GM19025 (cell line): ENCODE measurements at regions not wholly inside any gene's neighbourhood (a gene's known extent, or its start where the extent isn't known, plus 50 kb on each side); places are given as distances from the start of the nearest gene placed in this dataset.
"Not testable (repeated sequence)": the region's sequence is repeated elsewhere in the genome, so short reads cannot be mapped to it uniquely, and the experiment has no call there.

ENCODE experiments used
- ATAC-seq: cut with Tn5 transposase; IDR thresholded peaks from one replicate; pipeline ENCODE4 v1.9.1; 2021; ENCODE audit warnings: mild to moderate bottlenecking, low read depth, moderate library complexity; ENCODE audit not compliant: unreplicated experiment

DNA sequence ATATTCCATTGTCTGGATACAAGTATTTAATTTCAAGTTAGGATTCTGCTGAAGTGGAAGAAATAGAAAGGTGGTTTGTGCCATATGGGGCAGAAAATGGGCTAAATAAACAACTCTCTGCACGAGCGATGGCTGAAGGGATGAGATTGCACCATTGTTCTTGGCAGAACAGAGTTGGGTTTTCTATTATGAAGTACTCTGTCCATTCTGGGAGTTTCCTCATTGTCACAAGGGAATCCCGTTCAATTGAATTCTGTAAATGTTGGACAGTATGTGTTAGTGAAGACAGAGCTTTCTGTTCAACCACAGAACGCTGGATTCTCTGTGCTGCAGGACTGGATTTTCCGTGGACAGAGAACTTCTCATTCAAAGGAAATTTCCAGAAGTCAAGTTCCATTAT is 345.5 kb upstream of the PRICKLE1 start:
- no peak for ATAC-seq

DNA sequence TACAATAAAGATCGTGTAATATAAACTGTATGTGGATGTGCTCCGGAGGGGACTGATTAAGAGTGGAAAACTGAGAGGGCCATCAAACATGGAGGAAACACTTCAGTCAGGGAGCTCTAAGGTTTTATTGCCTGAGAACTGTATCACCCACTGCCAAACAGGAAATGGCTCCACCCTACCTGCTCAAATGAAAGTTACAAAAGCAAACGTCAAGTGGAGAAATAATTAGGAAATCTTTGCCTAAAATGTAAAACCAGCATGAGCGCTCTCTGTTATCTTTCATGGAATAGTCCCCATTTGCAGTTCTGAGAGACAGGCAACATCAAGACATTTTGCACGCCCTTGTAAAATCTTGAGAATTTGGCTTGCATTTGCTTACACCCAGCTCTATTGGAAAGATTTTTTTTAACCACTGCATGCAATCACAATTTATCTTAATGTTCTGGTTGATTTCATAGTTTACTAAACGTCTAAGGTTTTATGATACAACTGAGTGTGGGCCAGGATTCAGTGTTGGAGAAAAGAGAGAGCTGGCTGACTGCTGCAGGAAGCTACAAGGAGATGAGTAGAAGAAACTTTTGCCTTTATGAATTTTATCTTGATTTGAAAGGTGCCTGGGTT is 344.0 kb upstream of the PRICKLE1 start:
- ATAC-seq, result no peak

- ATAC-seq, result no peak
Observed at GRCh38 chr12:42932936-42933335, 343.4 kb upstream of the PRICKLE1 start.

DNA sequence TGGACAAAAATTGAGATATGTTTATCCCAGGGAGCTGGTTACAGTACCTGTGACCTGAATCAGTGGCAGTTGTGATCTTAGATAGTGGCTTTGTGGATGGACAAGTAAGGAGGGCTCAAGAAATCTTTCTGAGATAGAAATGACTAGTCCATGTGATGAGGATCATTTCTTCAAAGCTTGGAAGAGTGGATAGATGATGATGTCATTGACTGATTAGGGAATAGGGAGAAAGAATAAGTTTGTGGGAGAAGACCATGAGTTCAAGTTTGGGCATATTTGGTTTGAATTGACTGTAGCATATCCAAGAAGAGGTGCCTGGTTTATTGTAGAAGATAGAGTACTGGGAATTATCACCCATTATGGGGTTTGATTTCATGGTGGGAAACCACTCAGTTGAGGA is 336.7 kb upstream of the PRICKLE1 start:
- no peak for ATAC-seq

DNA sequence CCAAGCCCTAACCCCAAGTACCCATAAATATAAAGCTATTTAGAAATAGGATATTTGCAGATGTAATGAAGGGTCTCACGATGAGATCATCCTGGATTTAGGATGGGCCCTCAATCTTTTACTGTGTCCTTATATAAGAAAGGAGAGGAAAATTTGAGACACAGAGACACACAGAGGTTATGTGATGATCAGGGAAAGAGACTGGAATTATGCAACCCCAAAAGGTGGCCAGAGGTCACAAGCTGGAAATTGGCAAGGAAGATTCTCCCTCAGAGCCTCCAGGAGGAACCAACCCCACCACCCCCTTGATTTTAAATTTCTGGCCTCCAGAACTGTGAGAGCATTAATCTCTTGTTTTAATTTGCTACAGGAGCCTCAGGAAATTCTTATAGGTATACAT is 334.9 kb upstream of the PRICKLE1 start:
- ATAC-seq, result no peak

DNA sequence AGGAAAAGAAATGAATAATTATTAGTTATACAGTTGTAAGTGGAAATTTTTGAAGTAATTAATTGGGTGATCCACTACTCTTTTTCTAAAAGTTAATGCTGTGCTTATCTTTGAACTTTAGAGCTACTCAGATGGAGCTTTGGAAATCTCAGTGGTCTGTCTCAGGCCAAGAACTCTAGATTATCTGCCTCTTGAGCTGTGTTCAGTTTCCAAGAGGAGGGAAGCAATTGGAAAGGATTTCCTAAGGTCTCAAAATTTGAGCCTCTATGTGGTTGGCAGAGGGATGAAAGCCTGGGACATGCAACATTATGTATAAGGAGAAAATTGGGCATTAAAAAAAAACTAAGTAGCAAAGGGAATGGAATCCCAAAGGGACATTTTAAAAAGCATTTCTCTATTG is 334.0 kb upstream of the PRICKLE1 start:
- no peak for ATAC-seq

DNA sequence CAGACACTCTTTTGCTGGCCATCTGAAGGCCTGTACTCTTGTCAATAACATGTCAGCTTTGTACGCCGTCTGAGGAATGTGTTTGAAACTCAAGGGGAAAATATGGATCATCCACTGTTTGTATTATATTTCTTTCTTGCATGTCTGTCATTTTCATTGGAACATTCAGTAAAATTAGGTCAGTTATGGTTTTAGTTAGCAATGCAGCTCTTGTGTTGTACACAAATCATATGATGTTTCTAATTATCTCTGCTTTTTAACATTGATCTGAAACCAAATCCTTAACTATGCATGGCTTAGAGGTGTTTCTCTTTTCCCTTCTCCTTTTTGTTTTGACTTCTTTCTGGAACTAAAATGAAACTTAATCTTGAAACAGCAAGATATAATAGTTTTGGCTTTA is 333.6 kb upstream of the PRICKLE1 start:
- ATAC-seq, result no peak

DNA sequence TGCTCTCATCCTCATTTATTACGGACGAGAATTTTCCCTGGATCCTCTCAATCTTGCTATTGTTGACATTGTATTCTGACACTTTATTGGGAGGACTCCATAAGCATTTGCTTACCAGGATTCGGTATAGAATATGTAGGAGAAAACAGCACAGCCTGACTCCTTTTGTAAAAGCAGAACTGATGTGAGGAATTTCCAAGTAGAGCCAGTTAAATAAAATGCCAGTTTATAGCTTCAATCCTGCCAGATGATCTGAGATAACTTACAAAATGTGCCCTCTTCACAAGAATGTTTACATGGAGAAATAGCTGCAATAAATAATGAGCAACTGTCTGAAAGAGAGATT is 332.9 kb upstream of the PRICKLE1 start:
- no peak for ATAC-seq

- ATAC-seq, result no peak
Observed at GRCh38 chr12:42921741-42922504, 332.4 kb upstream of the PRICKLE1 start.

DNA sequence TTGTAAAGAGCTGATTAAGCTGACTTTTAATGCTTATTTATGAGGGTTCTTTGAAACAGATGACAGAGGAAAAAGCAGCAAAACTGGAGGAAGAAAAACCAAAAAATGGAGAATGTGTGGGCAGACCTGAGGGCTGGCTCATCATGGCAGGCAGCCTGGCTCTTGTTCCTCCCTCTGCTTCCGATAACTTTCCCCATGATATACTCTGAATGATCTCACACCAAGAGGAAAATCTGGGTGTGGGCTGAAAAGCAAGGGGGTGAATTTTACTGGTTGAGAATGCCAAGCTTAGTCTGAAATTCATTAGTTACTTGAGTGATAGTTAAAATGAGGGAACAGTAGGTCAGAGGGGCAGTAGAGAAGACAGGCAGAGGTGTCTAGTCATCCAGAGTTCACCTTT is 330.1 kb upstream of the PRICKLE1 start:
- no peak for ATAC-seq

DNA sequence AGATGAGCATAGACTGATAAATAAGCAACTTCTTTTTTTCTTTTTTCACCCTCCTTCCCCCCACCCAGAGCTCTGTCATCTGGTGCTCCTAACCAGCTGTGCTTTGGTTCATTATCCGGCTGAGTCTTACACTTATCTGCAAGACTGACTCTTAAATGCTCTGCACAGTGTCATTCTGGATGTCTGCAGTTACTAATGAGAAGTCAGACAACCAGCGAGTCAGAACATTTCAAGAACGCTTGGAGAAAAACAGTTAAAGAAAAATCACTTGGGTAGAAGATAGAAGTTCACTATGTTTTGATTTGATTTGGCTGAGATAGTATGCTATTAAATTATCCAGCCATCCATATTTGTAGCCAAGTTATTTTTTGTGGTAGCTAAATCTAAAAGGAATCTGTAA is 328.9 kb upstream of the PRICKLE1 start:
- ATAC-seq, result no peak

DNA sequence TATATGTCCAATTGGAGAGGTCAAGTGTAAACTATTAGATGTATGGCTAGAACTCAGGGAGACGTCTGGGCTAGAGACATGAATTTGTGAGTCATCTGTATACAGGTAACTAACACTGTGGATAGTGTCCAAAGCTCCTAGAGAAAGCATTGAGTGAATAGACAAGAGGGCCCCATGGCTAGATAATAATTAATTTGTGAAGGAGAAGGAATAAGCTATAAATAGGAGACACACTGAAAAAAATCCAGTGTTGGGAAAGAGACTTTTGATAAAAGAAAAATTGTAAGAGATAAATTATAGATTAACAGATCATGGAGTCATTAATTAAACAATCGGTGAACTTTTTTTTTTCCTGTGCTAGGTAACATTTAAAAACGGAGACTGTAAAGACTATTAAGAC is 326.6 kb upstream of the PRICKLE1 start:
- no peak for ATAC-seq

GRCh38 chr12:42915426-42915825 is 325.9 kb upstream of the PRICKLE1 start:
- ATAC-seq, result no peak

GRCh38 chr12:42912367-42912766 is 322.8 kb upstream of the PRICKLE1 start:
- no peak for ATAC-seq

GRCh38 chr12:42910656-42911055 is 321.1 kb upstream of the PRICKLE1 start:
- no peak for ATAC-seq

DNA sequence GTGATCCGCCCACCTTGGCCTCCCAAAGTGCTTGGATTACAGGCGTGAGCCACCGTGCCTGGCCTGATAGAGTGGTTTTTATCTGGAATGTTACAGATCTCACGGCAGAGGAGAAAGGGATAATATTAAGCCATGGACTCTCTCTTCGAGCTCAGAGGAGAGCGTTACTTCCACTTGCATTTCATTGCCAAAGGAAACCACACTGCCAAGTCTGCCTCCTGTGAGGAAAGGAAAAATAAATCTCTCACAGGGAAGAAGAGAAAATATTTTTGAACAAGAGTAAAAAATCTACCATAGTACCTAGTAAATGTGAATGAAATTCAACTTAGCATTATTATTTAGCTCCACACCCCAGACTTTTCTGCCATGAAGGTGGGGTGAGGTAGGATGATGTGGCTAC is 319.2 kb upstream of the PRICKLE1 start:
- ATAC-seq, result no peak

DNA sequence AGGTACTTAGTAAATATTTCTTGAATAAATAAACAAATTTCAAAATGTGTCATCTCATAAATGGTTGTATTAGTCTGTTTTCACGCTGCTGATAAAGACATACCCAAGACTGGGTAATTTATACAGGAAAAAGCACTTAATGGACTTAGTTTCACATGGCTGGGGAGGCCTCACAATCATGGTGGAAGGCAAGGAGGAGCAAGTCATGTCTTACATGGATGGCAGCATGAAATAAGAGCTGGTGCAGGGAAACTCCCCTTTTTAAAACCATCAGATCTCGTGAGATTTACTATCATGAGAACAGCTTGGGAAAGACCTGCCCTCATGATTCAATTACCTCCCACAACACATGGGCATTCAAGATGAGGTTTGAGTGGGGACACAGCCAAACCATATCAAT is 317.3 kb upstream of the PRICKLE1 start:
- ATAC-seq, result not testable (repeated sequence)

GRCh38 chr12:42905419-42905705 is 315.8 kb upstream of the PRICKLE1 start:
- ATAC-seq, result no peak

GRCh38 chr12:42904683-42905418 is 315.3 kb upstream of the PRICKLE1 start:
- ATAC-seq, result no peak

GRCh38 chr12:42903736-42904135 is 314.2 kb upstream of the PRICKLE1 start:
- ATAC-seq, result no peak

DNA sequence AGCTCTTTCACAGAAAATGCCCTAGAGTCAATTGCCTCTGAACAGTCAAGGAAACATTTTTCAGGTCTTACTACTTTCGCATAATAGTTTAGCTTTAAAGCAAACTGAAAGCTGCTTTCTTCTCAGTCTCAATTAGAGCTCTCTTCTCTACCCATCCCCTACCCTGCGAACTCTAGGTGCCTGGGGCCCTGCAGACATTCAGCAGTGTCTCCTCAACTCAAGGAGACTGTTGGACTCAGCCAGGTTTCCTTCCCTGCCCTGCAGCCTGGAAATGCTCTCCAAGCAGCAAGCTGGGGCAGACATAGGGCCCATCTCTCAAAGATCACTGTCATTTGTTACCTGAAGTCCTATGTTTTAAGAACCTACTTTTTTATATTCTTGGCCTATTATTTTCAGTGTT is 312.5 kb upstream of the PRICKLE1 start:
- no peak for ATAC-seq

DNA sequence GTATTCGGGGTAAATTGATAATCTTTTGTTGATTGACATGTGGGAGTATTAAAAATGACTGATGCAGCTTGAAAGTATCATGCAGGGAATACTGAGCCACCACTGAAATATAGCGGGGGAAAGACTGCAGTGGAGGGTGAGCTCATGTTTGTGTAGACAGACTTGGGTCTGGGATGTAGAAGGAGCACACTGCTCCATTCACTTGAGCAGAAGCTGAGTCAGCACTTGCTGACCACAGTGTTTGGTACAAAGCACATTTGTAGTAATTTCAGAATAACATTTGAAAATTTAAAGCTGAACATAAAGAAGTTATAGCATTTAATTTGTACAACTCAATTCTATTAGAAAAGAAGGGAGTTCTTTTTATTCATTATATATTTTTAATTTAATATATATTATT is 304.3 kb upstream of the PRICKLE1 start:
- ATAC-seq, result no peak
